AG04449 (cell line): ENCODE measurements at regions not wholly inside any gene's neighbourhood (a gene's known extent, or its start where the extent isn't known, plus 50 kb on each side); places are given as distances from the start of the nearest gene placed in this dataset.

Source experiments
- CTCF ChIA-PET: fragments of 350-600 bp; formaldehyde crosslinking; extraction: SDS; loops from one replicate; lab custom pipeline; 2021; ENCODE audit warnings: antibody characterized with exemption; lab: Yijun Ruan, JAX
- POLR2A ChIA-PET: fragments of 400-600, 350-600 bp; formaldehyde crosslinking; extraction: SDS; loops from one replicate; lab custom pipeline; 2020; ENCODE audit warnings: antibody characterized with exemption, inconsistent platforms; lab: Yijun Ruan, JAX
- DNase-seq: peaks from one replicate; pipeline ENCODE4 v3.0.0-alpha.2; 2010; ENCODE audit warnings: low read depth, low spot score
- H3K4me3 ChIP-seq: 2 replicates; pipeline ENCODE4 v1.5.1; 2011; ENCODE audit warnings: low read depth, mild to moderate bottlenecking, control low read depth, low read length
- CTCF ChIP-seq: IDR thresholded peaks from one replicate; pipeline ENCODE4 v1.5.1; 2011; ENCODE audit warnings: mild to moderate bottlenecking, moderate library complexity, low read length, control low read depth, inconsistent platforms; ENCODE audit not compliant: insufficient read depth; ENCODE audit errors: missing control alignments

- POLR2A ChIA-PET = no interaction called here
- CTCF ChIA-PET = interaction anchor here (0.6 to 2.0 kb wide), 2 partner anchors 11 to 18 kb away, joined by 3 to 5 read pairs; no protein-coding TSS in a partner anchor
- no peak for TF ChIP-seq CTCF
- H3K4me3 ChIP-seq = no peak overlapping the region
- no peak for DNase-seq
Observed at GRCh38 chr11:8740129-8740528, 57.5 kb downstream of the RPL27A start.

GRCh38 chr11:8744423-8744822 lies 61.8 kb downstream of the RPL27A start:
- DNase-seq = no peak
- no peak overlapping the region for H3K4me3 ChIP-seq
- ChIA-PET CTCF (interaction anchor here (1.0 to 2.8 kb wide), 4 partner anchors 10 to 215 kb away, joined by 3 to 10 read pairs (median 6); no protein-coding TSS in a partner anchor), POLR2A (no interaction called here)
- TF ChIP-seq CTCF = no peak

GRCh38 chr11:8745431-8746253 lies 63.0 kb downstream of the RPL27A start:
- H3K4me3 ChIP-seq = no peak overlapping the region
- ChIA-PET POLR2A (interaction anchor here (1.0 kb wide), 1 partner anchor 27 kb away, joined by 4 read pairs; no protein-coding TSS in a partner anchor), CTCF (interaction anchor here (1.0 to 2.8 kb wide), 4 partner anchors 9 to 214 kb away, joined by 3 to 10 read pairs (median 6); no protein-coding TSS in a partner anchor)
- TF ChIP-seq CTCF = no peak
- DNase-seq = no peak

DNA sequence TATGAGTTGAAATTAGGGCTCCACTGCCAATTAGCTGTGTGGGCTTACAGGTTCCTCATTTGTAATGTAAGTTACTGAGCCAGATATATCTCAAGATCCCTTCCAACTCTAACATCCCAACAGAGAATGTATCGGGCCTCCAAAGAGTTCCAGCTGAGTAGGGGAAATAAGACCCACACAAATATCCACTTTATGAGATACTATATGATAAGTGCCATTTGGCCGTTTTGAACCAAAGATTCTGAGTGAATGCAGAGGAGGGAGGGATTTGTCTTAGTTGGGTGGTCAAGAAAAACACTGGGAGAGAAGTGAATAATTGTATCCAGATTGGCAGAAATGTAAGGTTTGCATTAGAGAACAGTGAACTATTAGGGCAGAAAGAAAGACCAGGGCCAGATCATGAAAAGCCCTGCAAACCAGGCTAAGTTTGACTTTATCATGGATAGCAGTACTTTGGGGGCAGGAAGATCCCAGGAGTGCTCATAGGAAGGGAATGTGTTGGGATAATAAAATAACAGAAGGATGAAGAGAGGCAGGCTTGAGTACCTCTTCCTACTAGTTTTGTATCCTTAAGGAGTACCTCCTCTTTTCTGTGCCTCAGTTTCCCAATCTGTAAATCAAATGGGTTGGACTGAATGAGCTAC lies 63.9 kb downstream of the RPL27A start:
- no peak overlapping the region for H3K4me3 ChIP-seq
- ChIA-PET CTCF (interaction anchor here (1.2 to 2.8 kb wide), 5 partner anchors 8 to 213 kb away, joined by 3 to 10 read pairs (median 6); no protein-coding TSS in a partner anchor), POLR2A (interaction anchor here (0.6 kb wide), 2 partner anchors 9 to 18 kb away, joined by 3 to 4 read pairs; no protein-coding TSS in a partner anchor)
- no peak for TF ChIP-seq CTCF
- no peak for DNase-seq

GRCh38 chr11:8747173-8747572 lies 64.6 kb downstream of the RPL27A start:
- CTCF ChIA-PET = interaction anchor here (1.2 to 1.7 kb wide), 2 partner anchors 10 to 27 kb away, joined by 4 to 6 read pairs; no protein-coding TSS in a partner anchor

More at GRCh38 chr11:8747173-8747572, 64.6 kb downstream of the RPL27A start:
- no peak for TF ChIP-seq CTCF
- no peak overlapping the region for H3K4me3 ChIP-seq
- DNase-seq = no peak
- POLR2A ChIA-PET = interaction anchor here (0.6 kb wide), 1 partner anchor 10 kb away, joined by 3 read pairs; no protein-coding TSS in a partner anchor
